ENCODE measurements at regions not wholly inside any gene's neighbourhood (a gene's known extent, or its start where the extent isn't known, plus 50 kb on each side); places are given as distances from the start of the nearest gene placed in this dataset.

- TF ChIP-seq CTCF (conservative IDR thresholded peaks at IDR 0.05), result no peak
- H3K4ac ChIP-seq (ENCODE audit: low read depth, low read length), result no peak overlapping the region
- H3K27ac Mint-ChIP-seq, result no peak overlapping the region
These were observed 2668.2 kb upstream of the PCDH20 start for GRCh38 chr13:64083811-64084210.

More at GRCh38 chr13:64083811-64084210, 2668.2 kb upstream of the PCDH20 start:
- Histone ChIP-seq H2BK12ac (ENCODE audit: insufficient read length, low read depth, low read length) (no peak overlapping the region), H2BK120ac (ENCODE audit: low read depth, low read length, poor library complexity, severe bottlenecking) (no peak overlapping the region), H3K14ac (ENCODE audit: insufficient read depth, low read length) (no peak overlapping the region), H4K5ac (ENCODE audit: insufficient read length, low read depth, low read length) (no peak overlapping the region), H3K56ac (ENCODE audit: insufficient read length, low read depth, low read length) (no peak overlapping the region), H3K27ac (ENCODE audit: insufficient read length, low read depth, low read length) (no peak overlapping the region), H3K18ac (ENCODE audit: insufficient read length, low read depth, low read length) (no peak overlapping the region), H4K8ac (replicated peaks; ENCODE audit: insufficient read length, low read depth, low read length) (no peak overlapping the region), H3K23me2 (ENCODE audit: insufficient read length, low read depth, low read length, poor library complexity, severe bottlenecking) (no peaks in the 10 kb centered on the region), H3K4me1 (ENCODE audit: insufficient read depth, low read length) (no peaks in the 10 kb centered on the region), H3T11ph (ENCODE audit: low read length) (no peak overlapping the region), H2BK15ac (ENCODE audit: low read depth, low read length) (no peak overlapping the region), H4K20me1 (ENCODE audit: control insufficient read depth, insufficient read depth, insufficient read length) (no peaks in the 10 kb centered on the region), H2BK20ac (ENCODE audit: low read depth, low read length, poor library complexity, severe bottlenecking) (no peak overlapping the region), H2AFZ (ENCODE audit: low read length) (no peak overlapping the region), H3K23ac (ENCODE audit: insufficient read length, low read depth, low read length) (no peak overlapping the region), H4K91ac (ENCODE audit: insufficient read length, low read depth, low read length) (no peak overlapping the region), H3K9me3 (ENCODE audit: control insufficient read depth, low read depth, low read length) (no peaks in the 10 kb centered on the region), H3K27me3 (ENCODE audit: insufficient read depth, low read length) (no peaks in the 10 kb centered on the region), H3K79me1 (ENCODE audit: insufficient read depth, low read depth, low read length, poor library complexity, severe bottlenecking) (no peaks in the 10 kb centered on the region), H2AK5ac (ENCODE audit: insufficient read length, low read length) (no peak overlapping the region), H3K4me2 (ENCODE audit: insufficient read depth, insufficient read length, low read length) (no peak overlapping the region), H3K79me2 (ENCODE audit: insufficient read depth, low read length) (no peaks in the 10 kb centered on the region), H2BK5ac (ENCODE audit: insufficient read length, low read length) (no peak overlapping the region), H3K9ac (ENCODE audit: extremely low read depth, insufficient read length, low read length) (no peak overlapping the region)
- H3K4me3 Mint-ChIP-seq, result no peak overlapping the region
- no peaks in the 10 kb centered on the region for H3K4me1 Mint-ChIP-seq
- H3K9me3 Mint-ChIP-seq, result no peaks in the 10 kb centered on the region
- DNase-seq, result no peak
- H3K36me3 Mint-ChIP-seq (ENCODE audit: insufficient read depth in 1 of 3, low read depth in 3 of 3), result no peaks in the 10 kb centered on the region
- WGBS (ENCODE audit: extremely low coverage, insufficient read length, low lambda C conversion rate), result no CpG with 5 or more reads among the region's 1 CpG
- H3K27me3 Mint-ChIP-seq (ENCODE audit: low read depth), result no peaks in the 10 kb centered on the region; the same call in 1 of the 2 replicates
